ENCODE measurements at regions not wholly inside any gene's neighbourhood (a gene's known extent, or its start where the extent isn't known, plus 50 kb on each side); places are given as distances from the start of the nearest gene placed in this dataset.

- H3K4me3 ChIP-seq (ENCODE audit: low read depth, poor library complexity, severe bottlenecking), result no peak overlapping the region
- DNase-seq (ENCODE audit: low spot score in 2 of 2), result no peak
- 80 to 87% methylated on average over 9 of the region's 9 CpGs for WGBS, 2 donors
- intact Hi-C loops (cut with DNase I; ENCODE audit: low total_unique reads), result no loop called here
- TF ChIP-seq POLR2A (IDR thresholded peaks at IDR 0.05), result no peak
- TF ChIP-seq, protein P1, sequence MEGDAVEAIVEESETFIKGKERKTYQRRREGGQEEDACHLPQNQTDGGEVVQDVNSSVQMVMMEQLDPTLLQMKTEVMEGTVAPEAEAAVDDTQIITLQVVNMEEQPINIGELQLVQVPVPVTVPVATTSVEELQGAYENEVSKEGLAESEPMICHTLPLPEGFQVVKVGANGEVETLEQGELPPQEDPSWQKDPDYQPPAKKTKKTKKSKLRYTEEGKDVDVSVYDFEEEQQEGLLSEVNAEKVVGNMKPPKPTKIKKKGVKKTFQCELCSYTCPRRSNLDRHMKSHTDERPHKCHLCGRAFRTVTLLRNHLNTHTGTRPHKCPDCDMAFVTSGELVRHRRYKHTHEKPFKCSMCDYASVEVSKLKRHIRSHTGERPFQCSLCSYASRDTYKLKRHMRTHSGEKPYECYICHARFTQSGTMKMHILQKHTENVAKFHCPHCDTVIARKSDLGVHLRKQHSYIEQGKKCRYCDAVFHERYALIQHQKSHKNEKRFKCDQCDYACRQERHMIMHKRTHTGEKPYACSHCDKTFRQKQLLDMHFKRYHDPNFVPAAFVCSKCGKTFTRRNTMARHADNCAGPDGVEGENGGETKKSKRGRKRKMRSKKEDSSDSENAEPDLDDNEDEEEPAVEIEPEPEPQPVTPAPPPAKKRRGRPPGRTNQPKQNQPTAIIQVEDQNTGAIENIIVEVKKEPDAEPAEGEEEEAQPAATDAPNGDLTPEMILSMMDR (IDR thresholded peaks at IDR 0.05), result no peak
Measured at GRCh38 chr10:123480845-123481244, 185.3 kb upstream of the GPR26 start.

DNA sequence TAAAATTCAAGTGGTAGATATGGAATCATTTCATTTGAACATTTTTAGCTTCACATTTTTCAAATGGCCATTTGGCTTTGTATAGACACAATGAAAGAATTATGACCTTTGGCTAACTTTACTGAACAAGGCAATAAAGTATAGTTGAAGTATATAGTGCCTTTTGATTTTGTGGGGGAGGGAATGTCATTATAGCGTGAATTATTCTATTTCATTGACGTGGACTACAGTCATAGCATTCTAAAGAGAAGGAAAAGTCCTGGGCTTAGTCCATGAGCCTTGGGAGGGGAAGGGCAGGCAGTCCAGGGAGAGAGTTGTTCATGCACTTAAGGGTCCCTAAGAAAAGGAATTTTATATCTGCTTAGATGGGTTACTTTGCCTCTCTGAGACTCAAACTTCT lies 181.4 kb upstream of the GPR26 start:
- intact Hi-C loops (cut with DNase I; ENCODE audit: low total_unique reads), result no loop called here
- DNase-seq (ENCODE audit: low spot score in 2 of 2), result no peak
- no peak for TF ChIP-seq POLR2A (IDR thresholded peaks at IDR 0.05)
- TF ChIP-seq, protein P1 (IDR thresholded peaks at IDR 0.05), result no peak
- H3K4me3 ChIP-seq (ENCODE audit: low read depth, poor library complexity, severe bottlenecking), result no peak overlapping the region
- WGBS, 2 donors, result 57 to 67% methylated on average over 2 of the region's 2 CpGs

GRCh38 chr10:123485341-123485960 lies 180.7 kb upstream of the GPR26 start:
- intact Hi-C loops (cut with DNase I; ENCODE audit: low total_unique reads), result no loop called here
- 79 to 83% methylated on average over 7 of the region's 7 CpGs for WGBS, 2 donors
- DNase-seq (ENCODE audit: low spot score in 2 of 2), result no peak
- no peak overlapping the region for H3K4me3 ChIP-seq (ENCODE audit: low read depth, poor library complexity, severe bottlenecking)
- TF ChIP-seq, protein P1 (IDR thresholded peaks at IDR 0.05), result no peak
- no peak for TF ChIP-seq POLR2A (IDR thresholded peaks at IDR 0.05)

GRCh38 chr10:123488436-123488835 lies 177.7 kb upstream of the GPR26 start:
- H3K4me3 ChIP-seq (ENCODE audit: low read depth, poor library complexity, severe bottlenecking), result no peak overlapping the region
- no peak for TF ChIP-seq POLR2A (IDR thresholded peaks at IDR 0.05)
- TF ChIP-seq, protein P1 (IDR thresholded peaks at IDR 0.05), result no peak
- WGBS, 2 donors, result 68 to 76% methylated on average over 4 of the region's 4 CpGs
- DNase-seq (ENCODE audit: low spot score in 2 of 2), result peak in 1 of 2 donors; percentile 80
- intact Hi-C loops (cut with DNase I; ENCODE audit: low total_unique reads), result no loop called here

DNA sequence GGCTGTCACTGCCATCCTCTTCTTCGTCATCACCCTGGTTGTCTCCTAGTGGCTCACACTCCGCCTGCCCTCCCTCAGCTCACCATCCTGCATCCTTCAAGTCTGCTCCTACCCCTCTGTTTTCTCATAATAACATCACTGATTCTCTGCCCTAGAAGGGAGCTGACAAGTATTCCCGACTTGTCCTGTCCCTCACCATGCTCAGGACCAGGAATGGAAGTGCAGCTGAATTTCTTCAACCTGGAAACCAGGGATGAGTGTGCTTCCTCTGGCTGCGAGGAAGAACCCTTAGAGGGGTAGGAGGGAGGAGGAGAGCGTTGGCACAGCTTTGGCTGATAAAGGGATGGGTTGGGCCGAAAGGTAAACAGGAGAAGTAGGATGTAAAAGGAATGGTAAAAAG lies 174.8 kb upstream of the GPR26 start:
- TF ChIP-seq, protein P1 (IDR thresholded peaks at IDR 0.05), result no peak
- TF ChIP-seq POLR2A (IDR thresholded peaks at IDR 0.05), result no peak
- H3K4me3 ChIP-seq (ENCODE audit: low read depth, poor library complexity, severe bottlenecking), result no peak overlapping the region
- 79% methylated on average over 6 of the region's 6 CpGs for whole genome bisulfite sequencing, 2 donors
- DNase-seq (ENCODE audit: low spot score in 2 of 2), result no peak
- intact Hi-C loops (cut with DNase I; ENCODE audit: low total_unique reads), result no loop called here

GRCh38 chr10:123492016-123492415 lies 174.1 kb upstream of the GPR26 start:
- 54 to 64% methylated on average over 14 of the region's 14 CpGs for WGBS, 2 donors
- TF ChIP-seq POLR2A (IDR thresholded peaks at IDR 0.05), result no peak
- TF ChIP-seq, protein P1 (IDR thresholded peaks at IDR 0.05), result no peak
- no peak overlapping the region for H3K4me3 ChIP-seq (ENCODE audit: low read depth, poor library complexity, severe bottlenecking)
- no peak for DNase-seq (ENCODE audit: low spot score in 2 of 2)
- intact Hi-C loops (cut with DNase I; ENCODE audit: low total_unique reads), result no loop called here

All from lower leg skin (tissue), 4 donors.